IMR-90 (cell line): ENCODE measurements at regions not wholly inside any gene's neighbourhood (a gene's known extent, or its start where the extent isn't known, plus 50 kb on each side); places are given as distances from the start of the nearest gene placed in this dataset.

Experiments used
- BHLHE40 ChIP-seq: fragments of 150-350 bp; IDR thresholded peaks from 2 replicates; pipeline ENCODE4 v1.6.1; 2016; ENCODE audit warnings: mild to moderate bottlenecking, low read depth, low read length
- CTCF ChIP-seq: conservative IDR thresholded peaks from 2 replicates; pipeline ENCODE4 v1.5.1; 2012; ENCODE audit warnings: mild to moderate bottlenecking, low read depth, low read length, improper control_type of control experiment
- ELK1 ChIP-seq: fragments of 150-350 bp; IDR thresholded peaks from 2 replicates; pipeline ENCODE4 v1.6.1; 2016; ENCODE audit warnings: low read depth, mild to moderate bottlenecking, low read length, moderate library complexity, borderline replicate concordance
- FOS ChIP-seq: fragments of 150-350 bp; IDR thresholded peaks from 2 replicates; pipeline ENCODE4 v1.6.1; 2016; ENCODE audit warnings: low read depth, low read length
- MXI1 ChIP-seq: IDR thresholded peaks from 2 replicates; pipeline ENCODE4 v1.6.1; 2012; ENCODE audit warnings: low read depth, mild to moderate bottlenecking, low read length, moderate library complexity, borderline replicate concordance
- POLR2A ChIP-seq: IDR thresholded peaks from 2 replicates; pipeline ENCODE4 v1.6.1; 2012; ENCODE audit warnings: mild to moderate bottlenecking, low read depth, low read length
- RAD21 ChIP-seq: IDR thresholded peaks from 2 replicates; pipeline ENCODE4 v1.6.1; 2012; ENCODE audit warnings: low read length, improper control_type of control experiment
- RCOR1 ChIP-seq: IDR thresholded peaks from 2 replicates; pipeline ENCODE4 v1.6.1; 2012; ENCODE audit warnings: mild to moderate bottlenecking, low read length, improper control_type of control experiment; ENCODE audit not compliant: insufficient replicate concordance
- SMC3 ChIP-seq: fragments of 150-350 bp; IDR thresholded peaks from 2 replicates; pipeline ENCODE4 v1.6.1; 2016; ENCODE audit warnings: low read depth, mild to moderate bottlenecking, antibody characterized with exemption, low read length, moderate library complexity

- TF ChIP-seq POLR2A (no peak), FOS (no peak), CTCF (no peak), RAD21 (no peak), ELK1 (no peak), MXI1 (no peak), BHLHE40 (no peak), RCOR1 (no peak), SMC3 (no peak)
These were observed 665.5 kb upstream of the ZNF608 start for GRCh38 chr5:125411744-125412560.
